ENCODE measurements at regions not wholly inside any gene's neighbourhood (a gene's known extent, or its start where the extent isn't known, plus 50 kb on each side); places are given as distances from the start of the nearest gene placed in this dataset.

DNA sequence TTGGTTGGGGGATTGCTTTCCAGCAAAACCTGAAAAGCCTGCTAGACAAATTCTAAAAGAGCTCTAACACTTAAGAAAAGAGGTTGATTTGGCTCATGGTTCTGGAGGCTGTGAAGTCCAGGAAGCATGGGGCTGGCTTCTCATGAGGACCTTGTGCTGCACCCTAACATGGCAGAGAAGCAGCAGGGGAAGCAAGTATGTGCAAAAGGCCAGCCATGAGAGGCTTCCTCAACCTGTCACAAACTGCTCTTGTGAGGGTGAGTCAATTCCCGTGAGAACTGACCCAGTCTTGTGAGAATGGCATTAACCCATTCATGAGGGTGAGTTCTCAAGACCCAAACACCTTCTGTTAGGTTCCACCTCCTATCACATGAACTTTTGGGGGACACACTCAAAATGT lies 54.3 kb upstream of the IGFBP3 start:
- TF ChIP-seq, protein P1, sequence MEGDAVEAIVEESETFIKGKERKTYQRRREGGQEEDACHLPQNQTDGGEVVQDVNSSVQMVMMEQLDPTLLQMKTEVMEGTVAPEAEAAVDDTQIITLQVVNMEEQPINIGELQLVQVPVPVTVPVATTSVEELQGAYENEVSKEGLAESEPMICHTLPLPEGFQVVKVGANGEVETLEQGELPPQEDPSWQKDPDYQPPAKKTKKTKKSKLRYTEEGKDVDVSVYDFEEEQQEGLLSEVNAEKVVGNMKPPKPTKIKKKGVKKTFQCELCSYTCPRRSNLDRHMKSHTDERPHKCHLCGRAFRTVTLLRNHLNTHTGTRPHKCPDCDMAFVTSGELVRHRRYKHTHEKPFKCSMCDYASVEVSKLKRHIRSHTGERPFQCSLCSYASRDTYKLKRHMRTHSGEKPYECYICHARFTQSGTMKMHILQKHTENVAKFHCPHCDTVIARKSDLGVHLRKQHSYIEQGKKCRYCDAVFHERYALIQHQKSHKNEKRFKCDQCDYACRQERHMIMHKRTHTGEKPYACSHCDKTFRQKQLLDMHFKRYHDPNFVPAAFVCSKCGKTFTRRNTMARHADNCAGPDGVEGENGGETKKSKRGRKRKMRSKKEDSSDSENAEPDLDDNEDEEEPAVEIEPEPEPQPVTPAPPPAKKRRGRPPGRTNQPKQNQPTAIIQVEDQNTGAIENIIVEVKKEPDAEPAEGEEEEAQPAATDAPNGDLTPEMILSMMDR (IDR thresholded peaks at IDR 0.05; ENCODE audit: unreplicated experiment) = no peak
- Mint-ChIP-seq H3K36me3 (ENCODE audit: insufficient read depth, unreplicated experiment) (peaks cover 28% of the 10 kb centered on the region), H3K9me3 (ENCODE audit: low read depth, unreplicated experiment) (no peaks in the 10 kb centered on the region), H3K4me3 (ENCODE audit: low read depth, unreplicated experiment) (no peak overlapping the region), H3K4me1 (ENCODE audit: low read depth, unreplicated experiment) (peaks cover 72% of the 10 kb centered on the region), H3K27ac (ENCODE audit: unreplicated experiment) (peak overlapping the region; percentile 75), H3K27me3 (ENCODE audit: unreplicated experiment) (no peaks in the 10 kb centered on the region)
- intact Hi-C loops (cut with micrococcal nuclease; ENCODE audit: unreplicated experiment) = loop anchor here (5.0 kb wide), 1 partner anchor 677 kb away; no protein-coding TSS in a partner anchor
- DNase-seq = no peak
- no TSS peak for BruUV-seq (replicated peaks)
- CTCF ChIA-PET = interaction anchor here (0.7 to 4.1 kb wide), 3 partner anchors 53 to 739 kb away, joined by 3 to 47 read pairs (median 3); partner anchors contain the start of gene IGFBP3

DNA sequence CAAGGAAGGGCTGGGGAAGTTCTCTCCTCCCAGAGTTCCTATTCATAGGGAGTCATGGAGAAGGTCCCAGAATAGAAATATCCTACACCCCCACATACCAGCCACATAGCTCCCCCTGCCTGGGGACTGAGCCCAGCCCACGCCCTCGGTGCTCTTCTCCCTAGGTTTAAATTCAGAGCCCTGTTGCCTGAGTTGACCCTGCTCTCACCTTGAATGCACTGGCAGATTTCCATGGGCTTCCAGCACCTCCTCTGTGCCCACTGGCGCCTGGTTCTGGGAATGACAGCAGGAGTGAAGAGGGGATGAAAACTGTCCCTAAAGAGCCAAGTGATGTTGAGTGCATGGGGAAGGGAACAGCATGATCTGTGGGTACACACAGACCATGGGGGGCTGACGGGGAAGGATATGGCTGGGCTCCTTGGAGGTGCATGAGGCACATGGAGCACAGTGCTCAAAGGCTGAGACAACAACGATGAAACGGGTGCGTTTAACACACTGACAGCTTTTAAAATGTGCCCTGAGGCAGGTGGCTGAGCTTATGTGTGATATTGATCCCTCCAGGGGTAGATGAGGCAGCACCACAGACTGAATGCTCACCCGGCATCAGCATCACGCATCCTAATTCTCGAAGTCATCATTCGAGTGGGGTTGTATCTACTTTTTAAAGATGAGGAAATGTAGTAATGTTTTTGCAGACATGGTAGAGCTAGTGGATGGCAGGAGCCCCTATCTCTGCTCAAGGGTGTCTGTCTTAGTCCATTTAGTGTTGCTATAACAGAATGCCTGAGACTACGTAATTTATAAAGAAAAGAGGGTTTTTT lies 53.7 kb upstream of the IGFBP3 start:
- H3K9me3 Mint-ChIP-seq (ENCODE audit: low read depth, unreplicated experiment) = no peaks in the 10 kb centered on the region
- no TSS peak for BruUV-seq (replicated peaks)
- H3K36me3 Mint-ChIP-seq (ENCODE audit: insufficient read depth, unreplicated experiment) = peaks cover 28% of the 10 kb centered on the region
- peak overlapping the region; percentile 75 for H3K27ac Mint-ChIP-seq (ENCODE audit: unreplicated experiment)
- peaks cover 67% of the 10 kb centered on the region for H3K4me1 Mint-ChIP-seq (ENCODE audit: low read depth, unreplicated experiment)
- H3K4me3 Mint-ChIP-seq (ENCODE audit: low read depth, unreplicated experiment) = peak overlapping the region; percentile 8
- CTCF ChIA-PET = interaction anchor here (0.7 to 4.1 kb wide), 5 partner anchors 12 to 738 kb away, joined by 3 to 47 read pairs (median 3); partner anchors contain the start of gene IGFBP3
- intact Hi-C loops (cut with micrococcal nuclease; ENCODE audit: unreplicated experiment) = loop anchor here (5.0 kb wide), 1 partner anchor 678 kb away; no protein-coding TSS in a partner anchor
- TF ChIP-seq, protein P1 (IDR thresholded peaks at IDR 0.05; ENCODE audit: unreplicated experiment) = no peak
- no peaks in the 10 kb centered on the region for H3K27me3 Mint-ChIP-seq (ENCODE audit: unreplicated experiment)
- no peak for DNase-seq

DNA sequence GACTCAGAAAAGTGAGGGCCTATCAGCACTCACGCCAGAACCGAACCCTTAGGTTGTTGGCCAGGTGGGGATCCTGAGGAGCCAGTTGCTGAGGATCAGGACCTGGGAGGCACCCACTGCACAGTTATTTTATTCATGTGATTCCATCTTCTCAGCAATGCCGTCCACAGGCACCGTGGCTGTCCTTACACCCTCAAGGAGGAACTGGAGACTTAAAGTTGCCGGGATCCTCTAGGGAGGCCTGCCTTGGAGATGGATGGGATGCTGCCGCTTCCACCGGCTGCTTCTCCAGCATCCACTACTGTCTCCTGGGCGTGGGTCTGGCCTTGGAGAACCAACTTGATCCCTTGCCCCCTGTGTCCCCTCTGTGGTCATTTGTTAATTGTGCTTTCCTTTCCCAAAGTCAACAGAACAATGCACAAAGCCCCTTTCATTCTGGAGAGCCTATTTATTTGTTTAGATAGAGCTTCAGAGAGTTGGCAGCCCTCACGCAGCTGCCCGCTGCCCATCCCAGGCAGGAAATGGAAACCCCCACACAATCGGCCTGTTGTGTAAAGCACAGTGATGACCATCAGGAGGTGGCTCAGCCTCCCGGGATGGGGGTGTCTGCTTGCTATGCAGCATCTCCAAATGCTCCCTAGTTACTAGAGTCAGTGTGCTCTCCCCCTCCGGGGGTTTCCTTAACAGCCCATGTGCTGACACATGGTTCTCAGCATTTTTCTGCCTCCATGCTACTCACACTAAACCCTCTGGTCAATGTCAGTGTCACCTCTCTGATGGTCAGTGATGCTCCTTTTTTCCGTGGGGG lies 52.9 kb upstream of the IGFBP3 start:
- TF ChIP-seq, protein P1 (IDR thresholded peaks at IDR 0.05; ENCODE audit: unreplicated experiment) = no peak
- no TSS peak for BruUV-seq (replicated peaks)
- peaks cover 59% of the 10 kb centered on the region for H3K4me1 Mint-ChIP-seq (ENCODE audit: low read depth, unreplicated experiment)
- CTCF ChIA-PET = interaction anchor here (1.2 to 1.4 kb wide), 3 partner anchors 11 to 53 kb away, joined by 3 to 5 read pairs (median 4); partner anchors contain the start of gene IGFBP3
- H3K36me3 Mint-ChIP-seq (ENCODE audit: insufficient read depth, unreplicated experiment) = peaks cover 21% of the 10 kb centered on the region
- H3K9me3 Mint-ChIP-seq (ENCODE audit: low read depth, unreplicated experiment) = no peaks in the 10 kb centered on the region
- intact Hi-C loops (cut with micrococcal nuclease; ENCODE audit: unreplicated experiment) = no loop called here
- peak overlapping the region; percentile 75 for H3K27ac Mint-ChIP-seq (ENCODE audit: unreplicated experiment)
- no peaks in the 10 kb centered on the region for H3K27me3 Mint-ChIP-seq (ENCODE audit: unreplicated experiment)
- H3K4me3 Mint-ChIP-seq (ENCODE audit: low read depth, unreplicated experiment) = no peak overlapping the region
- DNase-seq = peak; percentile 89

GRCh38 chr7:45972629-45973312 lies 51.7 kb upstream of the IGFBP3 start:
- DNase-seq = no peak

More at GRCh38 chr7:45972629-45973312, 51.7 kb upstream of the IGFBP3 start:
- Mint-ChIP-seq H3K27ac (ENCODE audit: unreplicated experiment) (peak overlapping the region; percentile 79), H3K36me3 (ENCODE audit: insufficient read depth, unreplicated experiment) (peaks cover 10% of the 10 kb centered on the region), H3K9me3 (ENCODE audit: low read depth, unreplicated experiment) (no peaks in the 10 kb centered on the region), H3K4me1 (ENCODE audit: low read depth, unreplicated experiment) (peaks cover 47% of the 10 kb centered on the region), H3K27me3 (ENCODE audit: unreplicated experiment) (no peaks in the 10 kb centered on the region), H3K4me3 (ENCODE audit: low read depth, unreplicated experiment) (no peak overlapping the region)
- BruUV-seq (replicated peaks) = no TSS peak
- intact Hi-C loops (cut with micrococcal nuclease; ENCODE audit: unreplicated experiment) = no loop called here
- CTCF ChIA-PET = interaction anchor here (0.6 to 1.4 kb wide), 2 partner anchors 52 to 103 kb away, joined by 3 to 4 read pairs; partner anchors contain the start of gene IGFBP3
- TF ChIP-seq, protein P1 (IDR thresholded peaks at IDR 0.05; ENCODE audit: unreplicated experiment) = no peak

Measured in Calu3 (cell line).